ENCODE measurements at regions not wholly inside any gene's neighbourhood (a gene's known extent, or its start where the extent isn't known, plus 50 kb on each side); places are given as distances from the start of the nearest gene placed in this dataset.
"Not testable (repeated sequence)": the region's sequence is repeated elsewhere in the genome, so short reads cannot be mapped to it uniquely, and the experiment has no call there.

DNA sequence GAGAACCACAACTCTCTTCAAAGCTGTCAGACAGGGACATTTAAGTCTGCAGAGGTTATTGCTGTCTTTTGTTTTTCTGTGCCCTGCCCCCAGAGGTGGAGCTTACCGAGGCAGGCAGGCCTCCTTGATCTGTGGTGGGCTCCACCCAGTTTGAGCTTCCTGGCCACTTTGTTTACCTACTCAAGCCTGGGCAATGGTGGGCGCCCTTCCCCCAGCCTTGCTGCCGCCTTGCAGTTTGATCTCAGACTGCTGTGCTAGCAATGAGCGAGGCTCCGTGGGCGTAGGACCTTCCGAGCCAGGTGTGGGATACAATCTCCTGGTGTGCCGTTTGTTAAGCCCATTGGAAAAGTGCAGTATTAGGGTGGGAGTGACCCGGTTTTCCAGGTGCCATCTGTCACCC is 822.1 kb downstream of the KCNMA1 start:
- not testable (repeated sequence) for H3K27ac Mint-ChIP-seq; H3K4me3 Mint-ChIP-seq; ATAC-seq; H3K4me1 Mint-ChIP-seq; H3K36me3 Mint-ChIP-seq; DNase-seq (ENCODE audit: low spot score in 2 of 2)
- peaks cover 16% of the 10 kb centered on the region for H3K9me3 Mint-ChIP-seq

DNA sequence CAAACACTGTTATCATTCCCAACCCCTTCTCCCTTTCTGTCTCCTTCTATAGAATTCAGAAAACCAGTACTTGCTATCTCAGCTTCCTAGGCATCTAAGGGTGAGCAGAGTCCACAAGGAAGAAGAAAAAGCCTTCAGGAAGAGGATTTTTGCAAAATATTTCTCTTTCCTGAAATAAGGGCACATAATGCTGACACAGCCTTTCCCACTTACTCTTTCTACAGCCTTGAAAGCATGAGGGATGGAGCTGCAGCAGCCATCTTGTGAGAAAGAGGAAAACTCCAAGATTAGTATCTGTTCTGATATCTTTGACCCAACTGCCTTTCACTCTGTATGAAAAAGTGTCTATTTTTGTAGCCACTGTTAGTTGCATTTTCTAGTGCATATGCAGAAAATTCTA is 826.2 kb downstream of the KCNMA1 start:
- no peaks in the 10 kb centered on the region for H3K36me3 Mint-ChIP-seq
- H3K4me3 Mint-ChIP-seq, result no peak overlapping the region
- no peak for ATAC-seq
- H3K9me3 Mint-ChIP-seq, result peaks cover 19% of the 10 kb centered on the region
- no peak for DNase-seq (ENCODE audit: low spot score in 2 of 2)
- no peak overlapping the region for H3K27ac Mint-ChIP-seq
- no peaks in the 10 kb centered on the region for H3K4me1 Mint-ChIP-seq

DNA sequence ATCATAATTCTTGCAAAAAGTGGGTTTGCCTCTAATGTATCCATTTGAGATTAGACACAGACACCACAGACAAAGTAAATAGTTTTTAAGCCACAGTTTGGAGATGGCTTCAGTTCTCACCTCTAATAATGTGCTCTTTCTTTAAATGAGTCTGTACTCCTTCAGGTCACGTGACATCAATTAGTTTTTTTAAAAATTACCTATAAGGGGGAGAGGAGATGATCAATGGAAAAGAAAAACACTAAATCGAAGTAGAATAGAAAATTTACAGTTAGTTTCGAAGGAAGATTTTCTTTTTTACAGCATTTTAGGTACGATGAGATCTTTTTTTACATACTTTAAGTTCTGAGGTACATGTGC is 849.2 kb downstream of the KCNMA1 start:
- no peak overlapping the region for H3K27ac Mint-ChIP-seq
- H3K9me3 Mint-ChIP-seq, result peaks cover 8% of the 10 kb centered on the region
- ATAC-seq (no peak), DNase-seq (ENCODE audit: low spot score in 2 of 2) (no peak)
- H3K4me3 Mint-ChIP-seq, result no peak overlapping the region
- H3K4me1 Mint-ChIP-seq, result no peaks in the 10 kb centered on the region
- no peaks in the 10 kb centered on the region for H3K36me3 Mint-ChIP-seq

GRCh38 chr10:76787746-76788451 is 849.7 kb downstream of the KCNMA1 start:
- no peak overlapping the region for H3K4me3 Mint-ChIP-seq
- H3K9me3 Mint-ChIP-seq, result peaks cover 8% of the 10 kb centered on the region
- no peaks in the 10 kb centered on the region for H3K36me3 Mint-ChIP-seq
- H3K27ac Mint-ChIP-seq, result no peak overlapping the region
- no peaks in the 10 kb centered on the region for H3K4me1 Mint-ChIP-seq
- no peak for ATAC-seq
- DNase-seq (ENCODE audit: low spot score in 2 of 2), result no peak

- DNase-seq (ENCODE audit: low spot score in 2 of 2) (no peak), ATAC-seq (no peak)
- Mint-ChIP-seq H3K36me3 (no peaks in the 10 kb centered on the region), H3K9me3 (peaks cover 8% of the 10 kb centered on the region), H3K27ac (no peak overlapping the region), H3K4me1 (no peaks in the 10 kb centered on the region), H3K4me3 (no peak overlapping the region)
Observed at GRCh38 chr10:76786504-76787072, 851.0 kb downstream of the KCNMA1 start.

DNA sequence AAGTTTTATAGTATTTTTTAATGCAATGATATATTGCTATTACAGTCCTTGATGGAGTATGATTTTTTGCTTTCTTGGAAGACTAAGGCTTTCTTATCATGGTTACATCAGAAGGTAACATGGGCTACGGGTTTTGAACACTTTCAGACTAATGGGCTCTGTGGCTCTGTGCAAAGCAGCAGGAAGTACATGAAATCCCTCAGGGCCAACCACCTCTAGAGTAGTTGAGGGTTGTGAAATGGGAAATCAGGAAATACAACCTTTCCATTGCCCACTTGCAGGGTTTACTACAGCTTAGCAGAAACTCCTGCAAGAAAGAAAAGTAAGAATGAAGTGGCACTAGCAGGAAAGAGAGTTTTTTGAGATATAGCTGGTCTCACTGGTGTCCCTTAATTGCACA is 853.5 kb downstream of the KCNMA1 start:
- H3K4me1 Mint-ChIP-seq, result no peaks in the 10 kb centered on the region
- DNase-seq (ENCODE audit: low spot score in 2 of 2) (no peak), ATAC-seq (no peak)
- no peak overlapping the region for H3K27ac Mint-ChIP-seq
- H3K36me3 Mint-ChIP-seq, result no peaks in the 10 kb centered on the region
- peaks cover 11% of the 10 kb centered on the region for H3K9me3 Mint-ChIP-seq
- H3K4me3 Mint-ChIP-seq, result no peak overlapping the region

- Mint-ChIP-seq H3K9me3 (peaks cover 12% of the 10 kb centered on the region), H3K4me1 (no peaks in the 10 kb centered on the region), H3K36me3 (no peaks in the 10 kb centered on the region), H3K4me3 (no peak overlapping the region), H3K27ac (no peak overlapping the region)
- ATAC-seq (no peak), DNase-seq (ENCODE audit: low spot score in 2 of 2) (no peak)
Observed at GRCh38 chr10:76779796-76780301, 857.8 kb downstream of the KCNMA1 start.

DNA sequence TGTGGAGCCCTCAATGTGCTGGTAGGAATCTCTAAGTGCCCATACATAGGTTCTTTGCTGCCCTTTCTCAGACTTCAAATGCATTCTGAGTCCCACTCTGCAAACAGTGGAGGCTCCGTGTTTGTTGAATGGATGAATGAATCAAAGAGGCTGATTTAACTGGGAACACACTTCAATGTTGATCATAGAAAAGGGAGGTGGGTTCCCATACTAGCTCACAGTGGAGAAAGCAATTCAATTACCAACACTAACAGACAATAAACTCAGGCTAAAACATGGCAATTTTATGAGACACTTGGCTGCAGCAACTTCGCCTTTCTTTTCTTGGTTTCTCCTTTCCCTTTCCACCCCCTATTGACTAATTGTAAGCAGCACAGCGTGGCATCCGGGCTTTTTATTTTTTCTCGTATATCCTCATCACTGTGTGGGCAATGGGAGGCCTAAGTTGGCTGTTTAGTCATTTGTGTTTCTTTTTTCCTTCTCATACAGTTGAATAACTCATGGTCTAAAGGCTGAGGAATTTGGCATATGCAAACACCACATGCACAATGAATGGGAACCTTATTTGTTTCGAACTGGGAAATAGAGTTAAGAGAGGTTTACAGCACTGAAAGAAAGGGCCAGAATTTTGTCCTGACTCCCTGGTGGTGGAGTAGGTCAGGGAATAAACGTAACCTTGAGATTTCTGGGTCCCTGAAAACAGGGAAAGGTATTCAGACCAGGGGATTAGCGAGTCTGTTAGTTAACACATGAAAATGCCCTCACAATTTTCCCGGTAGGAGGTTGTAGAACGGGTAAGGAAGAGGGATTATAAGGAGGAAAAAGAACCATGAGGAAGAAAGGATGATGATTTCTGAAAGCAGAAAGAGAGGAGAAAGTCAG is 858.5 kb downstream of the KCNMA1 start:
- no peak overlapping the region for H3K4me3 Mint-ChIP-seq
- DNase-seq (ENCODE audit: low spot score in 2 of 2) (no peak), ATAC-seq (no peak)
- peaks cover 12% of the 10 kb centered on the region for H3K9me3 Mint-ChIP-seq
- no peak overlapping the region for H3K27ac Mint-ChIP-seq
- H3K36me3 Mint-ChIP-seq, result no peaks in the 10 kb centered on the region
- no peaks in the 10 kb centered on the region for H3K4me1 Mint-ChIP-seq

GRCh38 chr10:76774987-76775603 is 862.5 kb downstream of the KCNMA1 start:
- peaks cover 12% of the 10 kb centered on the region for H3K9me3 Mint-ChIP-seq
- no peaks in the 10 kb centered on the region for H3K36me3 Mint-ChIP-seq
- no peaks in the 10 kb centered on the region for H3K4me1 Mint-ChIP-seq
- ATAC-seq (no peak), DNase-seq (ENCODE audit: low spot score in 2 of 2) (no peak)
- H3K27ac Mint-ChIP-seq, result no peak overlapping the region
- H3K4me3 Mint-ChIP-seq, result no peak overlapping the region

DNA sequence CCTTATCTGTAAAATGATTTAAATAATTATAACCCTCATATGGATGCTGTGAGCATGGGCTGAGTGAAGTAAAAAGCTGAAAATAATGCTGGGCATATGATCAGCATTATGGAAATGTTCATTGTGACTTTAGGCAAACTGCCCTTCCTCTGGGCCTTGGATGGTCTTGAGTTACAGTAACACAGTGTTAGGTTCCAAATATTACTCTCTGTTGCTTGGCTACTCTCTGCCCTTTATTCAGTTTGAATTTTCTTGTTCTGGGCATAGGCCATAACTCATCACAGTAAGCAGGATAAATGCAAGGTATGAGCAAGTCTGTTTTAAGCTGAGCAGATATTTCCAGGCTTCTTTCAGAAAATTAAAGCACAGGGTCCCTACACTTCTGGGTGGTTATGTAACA is 868.0 kb downstream of the KCNMA1 start:
- ATAC-seq, result no peak
- Mint-ChIP-seq H3K4me3 (no peak overlapping the region), H3K27ac (no peak overlapping the region), H3K36me3 (no peaks in the 10 kb centered on the region), H3K4me1 (no peaks in the 10 kb centered on the region), H3K9me3 (no peaks in the 10 kb centered on the region)
- DNase-seq (ENCODE audit: low spot score in 2 of 2), result no peak

GRCh38 chr10:76769161-76769560 is 868.4 kb downstream of the KCNMA1 start:
- DNase-seq (ENCODE audit: low spot score in 2 of 2) (no peak), ATAC-seq (no peak)
- H3K4me1 Mint-ChIP-seq, result no peaks in the 10 kb centered on the region
- no peak overlapping the region for H3K27ac Mint-ChIP-seq
- no peak overlapping the region for H3K4me3 Mint-ChIP-seq
- no peaks in the 10 kb centered on the region for H3K36me3 Mint-ChIP-seq
- H3K9me3 Mint-ChIP-seq, result no peaks in the 10 kb centered on the region

- DNase-seq (ENCODE audit: low spot score in 2 of 2), result no peak
- no peak for ATAC-seq
- H3K4me3 Mint-ChIP-seq, result no peak overlapping the region
- no peaks in the 10 kb centered on the region for H3K4me1 Mint-ChIP-seq
- peaks cover 2% of the 10 kb centered on the region for H3K9me3 Mint-ChIP-seq
- no peaks in the 10 kb centered on the region for H3K36me3 Mint-ChIP-seq
- H3K27ac Mint-ChIP-seq, result no peak overlapping the region
Observed at GRCh38 chr10:76766682-76767081, 870.9 kb downstream of the KCNMA1 start.

GRCh38 chr10:76764921-76765320 is 872.7 kb downstream of the KCNMA1 start:
- H3K4me1 Mint-ChIP-seq; H3K4me3 Mint-ChIP-seq; DNase-seq (ENCODE audit: low spot score in 2 of 2); H3K9me3 Mint-ChIP-seq; H3K36me3 Mint-ChIP-seq; ATAC-seq; H3K27ac Mint-ChIP-seq: not testable (repeated sequence)

DNA sequence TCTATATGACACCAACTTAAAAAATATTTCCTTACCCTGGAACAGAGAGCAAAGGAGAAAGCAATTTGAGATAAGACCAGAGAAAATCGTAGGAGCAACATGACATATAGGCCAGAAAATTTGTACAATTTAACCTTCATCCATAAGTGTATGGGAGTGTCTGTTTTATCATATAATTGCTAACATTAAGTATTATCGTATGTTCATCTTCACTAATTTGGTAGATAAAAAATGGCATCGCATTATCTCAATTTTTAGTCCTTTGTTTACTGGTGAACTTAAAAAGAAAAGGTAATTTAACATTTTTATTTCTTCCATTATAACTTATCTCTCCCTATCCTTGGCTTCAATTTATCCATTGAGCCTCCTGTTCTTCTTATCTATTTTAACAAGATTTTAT is 873.4 kb downstream of the KCNMA1 start:
- Mint-ChIP-seq H3K4me3 (no peak overlapping the region), H3K9me3 (peaks cover 9% of the 10 kb centered on the region), H3K36me3 (no peaks in the 10 kb centered on the region), H3K27ac (no peak overlapping the region), H3K4me1 (no peaks in the 10 kb centered on the region)
- DNase-seq (ENCODE audit: low spot score in 2 of 2) (no peak), ATAC-seq (no peak)

- Mint-ChIP-seq H3K4me1 (no peaks in the 10 kb centered on the region), H3K27ac (no peak overlapping the region), H3K4me3 (no peak overlapping the region), H3K36me3 (no peaks in the 10 kb centered on the region), H3K9me3 (peaks cover 9% of the 10 kb centered on the region)
- no peak for ATAC-seq
- no peak for DNase-seq (ENCODE audit: low spot score in 2 of 2)
Observed at GRCh38 chr10:76763376-76763775, 874.2 kb downstream of the KCNMA1 start.
